Activated CD4-positive, alpha-beta T cell treated with anti-CD3 and anti-CD28 coated beads, Interleukin-2, amount 10 ng/mL, durations not matched to agents 7 days and 5 days (primary cell): ENCODE measurements at regions not wholly inside any gene's neighbourhood (a gene's known extent, or its start where the extent isn't known, plus 50 kb on each side); places are given as distances from the start of the nearest gene placed in this dataset.

Source experiments
- CTCF ChIA-PET: fragments of 350-600 bp; sonication (Branson Sonifier 250); formaldehyde crosslinking; loops from one replicate; lab custom pipeline; 2021; ENCODE audit warnings: antibody characterized with exemption; lab: Charles Lee
- POLR2A ChIA-PET: fragments of 350-600 bp; sonication (Branson Sonifier 250); formaldehyde crosslinking; loops from one replicate; lab custom pipeline; 2021; ENCODE audit warnings: antibody characterized with exemption; lab: Charles Lee
- DNase-seq: peaks from one replicate; pipeline ENCODE4 v3.0.0-alpha.2; 2020
- H3K27ac Mint-ChIP-seq: one replicate; pipeline ENCODE4 v1.8.0; 2021; ENCODE audit warnings: mild to moderate bottlenecking, moderate library complexity, mixed read lengths
- H3K27me3 Mint-ChIP-seq: one replicate; pipeline ENCODE4 v1.8.0; 2021; ENCODE audit warnings: mixed read lengths
- H3K36me3 Mint-ChIP-seq: one replicate; pipeline ENCODE4 v1.8.0; 2021; ENCODE audit warnings: low read depth, mixed read lengths
- H3K4me1 Mint-ChIP-seq: one replicate; pipeline ENCODE4 v1.8.0; 2021; ENCODE audit warnings: mixed read lengths
- H3K4me3 Mint-ChIP-seq: one replicate; pipeline ENCODE4 v1.8.0; 2021; ENCODE audit warnings: mild to moderate bottlenecking, moderate library complexity, mixed read lengths
- H3K9me3 Mint-ChIP-seq: one replicate; pipeline ENCODE4 v1.8.0; 2021; ENCODE audit warnings: mixed read lengths

GRCh38 chr21:27515676-27516075 lies 548.8 kb upstream of the ADAMTS5 start:
- CTCF ChIA-PET: interaction anchor here (0.5 to 0.6 kb wide), 2 partner anchors 13 to 127 kb away, joined by 3 to 6 read pairs; no protein-coding TSS in a partner anchor
- POLR2A ChIA-PET: no interaction called here
- no peak overlapping the region for H3K27ac Mint-ChIP-seq

GRCh38 chr21:27513825-27514224 lies 546.9 kb upstream of the ADAMTS5 start:
- POLR2A ChIA-PET: no interaction called here
- no peak for DNase-seq
- no peaks in the 10 kb centered on the region for H3K27me3 Mint-ChIP-seq
- H3K4me3 Mint-ChIP-seq: no peak overlapping the region
- H3K4me1 Mint-ChIP-seq: no peaks in the 10 kb centered on the region
- no peaks in the 10 kb centered on the region for H3K36me3 Mint-ChIP-seq
- peaks cover 12% of the 10 kb centered on the region for H3K9me3 Mint-ChIP-seq
- CTCF ChIA-PET: no interaction called here
- H3K27ac Mint-ChIP-seq: no peak overlapping the region

More at GRCh38 chr21:27515676-27516075, 548.8 kb upstream of the ADAMTS5 start:
- no peak overlapping the region for H3K4me3 Mint-ChIP-seq
- DNase-seq: no peak
- H3K27me3 Mint-ChIP-seq: no peaks in the 10 kb centered on the region
- peaks cover 12% of the 10 kb centered on the region for H3K9me3 Mint-ChIP-seq
- no peaks in the 10 kb centered on the region for H3K36me3 Mint-ChIP-seq
- H3K4me1 Mint-ChIP-seq: no peaks in the 10 kb centered on the region

- no peak for DNase-seq
- Mint-ChIP-seq H3K4me1 (no peaks in the 10 kb centered on the region), H3K27me3 (no peaks in the 10 kb centered on the region), H3K36me3 (no peaks in the 10 kb centered on the region), H3K9me3 (peaks cover 9% of the 10 kb centered on the region), H3K4me3 (no peak overlapping the region), H3K27ac (no peak overlapping the region)
- ChIA-PET CTCF (no interaction called here), POLR2A (no interaction called here)
Observed at GRCh38 chr21:27513016-27513415, 546.1 kb upstream of the ADAMTS5 start.

- no peak overlapping the region for H3K4me3 Mint-ChIP-seq
- ChIA-PET POLR2A (no interaction called here), CTCF (no interaction called here)
- H3K36me3 Mint-ChIP-seq: no peaks in the 10 kb centered on the region
- no peaks in the 10 kb centered on the region for H3K4me1 Mint-ChIP-seq
- DNase-seq: no peak
- no peaks in the 10 kb centered on the region for H3K27me3 Mint-ChIP-seq
- H3K27ac Mint-ChIP-seq: no peak overlapping the region
- H3K9me3 Mint-ChIP-seq: no peaks in the 10 kb centered on the region
Observed at GRCh38 chr21:27511233-27511632, 544.3 kb upstream of the ADAMTS5 start.

GRCh38 chr21:27507695-27508094 lies 540.8 kb upstream of the ADAMTS5 start:
- no peaks in the 10 kb centered on the region for H3K36me3 Mint-ChIP-seq
- no peak overlapping the region for H3K4me3 Mint-ChIP-seq

GRCh38 chr21:27505516-27505915 lies 538.6 kb upstream of the ADAMTS5 start:
- DNase-seq: no peak
- CTCF ChIA-PET: no interaction called here

More at GRCh38 chr21:27507695-27508094, 540.8 kb upstream of the ADAMTS5 start:
- POLR2A ChIA-PET: no interaction called here
- H3K4me1 Mint-ChIP-seq: no peaks in the 10 kb centered on the region
- no peak for DNase-seq
- no peak overlapping the region for H3K27ac Mint-ChIP-seq
- no peaks in the 10 kb centered on the region for H3K27me3 Mint-ChIP-seq
- no peaks in the 10 kb centered on the region for H3K9me3 Mint-ChIP-seq
- CTCF ChIA-PET: no interaction called here

GRCh38 chr21:27502801-27503200 lies 535.9 kb upstream of the ADAMTS5 start:
- Mint-ChIP-seq H3K4me3 (no peak overlapping the region), H3K9me3 (peaks cover 2% of the 10 kb centered on the region), H3K36me3 (no peaks in the 10 kb centered on the region), H3K27ac (no peak overlapping the region), H3K27me3 (no peaks in the 10 kb centered on the region), H3K4me1 (no peaks in the 10 kb centered on the region)
- ChIA-PET CTCF (no interaction called here), POLR2A (no interaction called here)
- no peak for DNase-seq

More at GRCh38 chr21:27505516-27505915, 538.6 kb upstream of the ADAMTS5 start:
- H3K9me3 Mint-ChIP-seq: peaks cover 2% of the 10 kb centered on the region
- H3K4me3 Mint-ChIP-seq: no peak overlapping the region
- no peaks in the 10 kb centered on the region for H3K27me3 Mint-ChIP-seq
- POLR2A ChIA-PET: no interaction called here
- no peak overlapping the region for H3K27ac Mint-ChIP-seq
- H3K36me3 Mint-ChIP-seq: no peaks in the 10 kb centered on the region
- H3K4me1 Mint-ChIP-seq: no peaks in the 10 kb centered on the region

GRCh38 chr21:27498025-27498424 lies 531.1 kb upstream of the ADAMTS5 start:
- H3K4me1 Mint-ChIP-seq: no peaks in the 10 kb centered on the region
- no peak for DNase-seq
- H3K36me3 Mint-ChIP-seq: no peaks in the 10 kb centered on the region
- ChIA-PET POLR2A (no interaction called here), CTCF (no interaction called here)
- no peak overlapping the region for H3K27ac Mint-ChIP-seq
- H3K27me3 Mint-ChIP-seq: no peaks in the 10 kb centered on the region
- H3K4me3 Mint-ChIP-seq: no peak overlapping the region
- H3K9me3 Mint-ChIP-seq: peaks cover 2% of the 10 kb centered on the region

GRCh38 chr21:27495836-27496235 lies 528.9 kb upstream of the ADAMTS5 start:
- Mint-ChIP-seq H3K36me3 (no peaks in the 10 kb centered on the region), H3K9me3 (no peaks in the 10 kb centered on the region), H3K27ac (no peak overlapping the region), H3K4me3 (no peak overlapping the region), H3K4me1 (no peaks in the 10 kb centered on the region), H3K27me3 (no peaks in the 10 kb centered on the region)
- CTCF ChIA-PET: no interaction called here
- DNase-seq: no peak
- POLR2A ChIA-PET: no interaction called here

GRCh38 chr21:27493542-27493941 lies 526.7 kb upstream of the ADAMTS5 start:
- no peak for DNase-seq
- ChIA-PET POLR2A (no interaction called here), CTCF (no interaction called here)
- H3K36me3 Mint-ChIP-seq: no peaks in the 10 kb centered on the region
- no peaks in the 10 kb centered on the region for H3K27me3 Mint-ChIP-seq
- H3K27ac Mint-ChIP-seq: no peak overlapping the region
- no peak overlapping the region for H3K4me3 Mint-ChIP-seq
- no peaks in the 10 kb centered on the region for H3K9me3 Mint-ChIP-seq
- H3K4me1 Mint-ChIP-seq: no peaks in the 10 kb centered on the region

GRCh38 chr21:27487676-27488075 lies 520.8 kb upstream of the ADAMTS5 start:
- no peak for DNase-seq
- no peaks in the 10 kb centered on the region for H3K36me3 Mint-ChIP-seq
- H3K4me1 Mint-ChIP-seq: no peaks in the 10 kb centered on the region
- POLR2A ChIA-PET: no interaction called here
- H3K27me3 Mint-ChIP-seq: no peaks in the 10 kb centered on the region
- H3K27ac Mint-ChIP-seq: no peak overlapping the region
- CTCF ChIA-PET: no interaction called here
- H3K9me3 Mint-ChIP-seq: no peaks in the 10 kb centered on the region
- no peak overlapping the region for H3K4me3 Mint-ChIP-seq

- CTCF ChIA-PET: no interaction called here
- peaks cover 2% of the 10 kb centered on the region for H3K4me1 Mint-ChIP-seq
- no peaks in the 10 kb centered on the region for H3K36me3 Mint-ChIP-seq
- H3K9me3 Mint-ChIP-seq: no peaks in the 10 kb centered on the region
- POLR2A ChIA-PET: no interaction called here
- no peak overlapping the region for H3K27ac Mint-ChIP-seq
- no peak overlapping the region for H3K4me3 Mint-ChIP-seq
- no peak for DNase-seq
- H3K27me3 Mint-ChIP-seq: no peaks in the 10 kb centered on the region
Observed at GRCh38 chr21:27480841-27481261, 514.0 kb upstream of the ADAMTS5 start.

- H3K4me3 Mint-ChIP-seq: no peak overlapping the region
- peaks cover 2% of the 10 kb centered on the region for H3K4me1 Mint-ChIP-seq
- no peaks in the 10 kb centered on the region for H3K9me3 Mint-ChIP-seq
- DNase-seq: no peak
- H3K27me3 Mint-ChIP-seq: no peaks in the 10 kb centered on the region
- no peaks in the 10 kb centered on the region for H3K36me3 Mint-ChIP-seq
- H3K27ac Mint-ChIP-seq: no peak overlapping the region
- ChIA-PET POLR2A (no interaction called here), CTCF (no interaction called here)
Observed at GRCh38 chr21:27477296-27477695, 510.4 kb upstream of the ADAMTS5 start.

GRCh38 chr21:27476696-27477095 lies 509.8 kb upstream of the ADAMTS5 start:
- CTCF ChIA-PET: no interaction called here
- Mint-ChIP-seq H3K9me3 (no peaks in the 10 kb centered on the region), H3K4me3 (no peak overlapping the region), H3K27ac (no peak overlapping the region), H3K36me3 (no peaks in the 10 kb centered on the region), H3K4me1 (peaks cover 2% of the 10 kb centered on the region), H3K27me3 (no peaks in the 10 kb centered on the region)
- POLR2A ChIA-PET: no interaction called here
- DNase-seq: no peak
